ENCODE measurements at regions not wholly inside any gene's neighbourhood (a gene's known extent, or its start where the extent isn't known, plus 50 kb on each side); places are given as distances from the start of the nearest gene placed in this dataset.

GRCh38 chr17:51527225-51527982 is 267.1 kb downstream of the UTP18 start:
- TF ChIP-seq ATF2 (tag by site-specific recombination; IDR thresholded peaks at IDR 0.05; ENCODE audit: low read depth) = no peak
- TF ChIP-seq ZNF2 (tag by site-specific recombination; IDR thresholded peaks at IDR 0.05) = no peak
- TF ChIP-seq ZNF26 (tag by site-specific recombination; IDR thresholded peaks at IDR 0.05) = no peak
- no peak for TF ChIP-seq ZNF398 (tag by site-specific recombination; IDR thresholded peaks at IDR 0.05)
- no peak for TF ChIP-seq ZNF626 (tag by site-specific recombination; IDR thresholded peaks at IDR 0.05)
- TF ChIP-seq BCL6B (tag by site-specific recombination; IDR thresholded peaks at IDR 0.05) = no peak
- no peak for TF ChIP-seq ZBTB17 (tag by site-specific recombination; IDR thresholded peaks at IDR 0.05)
- TF ChIP-seq MZF1 (tag by site-specific recombination; IDR thresholded peaks at IDR 0.05; ENCODE audit: borderline replicate concordance) = no peak
- no peak for TF ChIP-seq ZNF513 (tag by site-specific recombination; IDR thresholded peaks at IDR 0.05)
- no peak for TF ChIP-seq ZNF157 (tag by site-specific recombination; IDR thresholded peaks at IDR 0.05)
- TF ChIP-seq ZNF280D (tag by site-specific recombination; IDR thresholded peaks at IDR 0.05) = no peak
- no peak for TF ChIP-seq ZNF433 (tag by site-specific recombination; IDR thresholded peaks at IDR 0.05; ENCODE audit: low read depth)
- no peak for TF ChIP-seq KLF10 (tag by site-specific recombination; IDR thresholded peaks at IDR 0.05)
- no peak for TF ChIP-seq ZNF423 (tag by site-specific recombination; IDR thresholded peaks at IDR 0.05)
- TF ChIP-seq HIC1 (tag by site-specific recombination; IDR thresholded peaks at IDR 0.05) = no peak
- no peak for TF ChIP-seq KLF7 (tag by site-specific recombination; IDR thresholded peaks at IDR 0.05; ENCODE audit: borderline replicate concordance)
- no peak for TF ChIP-seq ZSCAN5A (tag by site-specific recombination; IDR thresholded peaks at IDR 0.05)
- TF ChIP-seq YY1 (tag by site-specific recombination; IDR thresholded peaks at IDR 0.05) = no peak
- TF ChIP-seq ZBTB7A (tag by site-specific recombination; IDR thresholded peaks at IDR 0.05; ENCODE audit: low read depth) = no peak
- TF ChIP-seq ZNF214 (tag by site-specific recombination; IDR thresholded peaks at IDR 0.05; ENCODE audit: borderline replicate concordance) = no peak
- H3K27ac ChIP-seq (ENCODE audit: extremely low read depth, low read depth, low read length) = no peak overlapping the region
- H3K9me3 ChIP-seq (ENCODE audit: control insufficient read depth, insufficient read depth, low read depth, low read length) = no peaks in the 10 kb centered on the region
- no peaks in the 10 kb centered on the region for H3K36me3 ChIP-seq (ENCODE audit: control insufficient read depth in 2 of 2, insufficient read depth in 1 of 2, low read length in 2 of 2)
- CTCF ChIA-PET = interaction anchor here (0.7 to 1.2 kb wide), 2 partner anchors 9 to 140 kb away, joined by 3 to 5 read pairs; no protein-coding TSS in a partner anchor
- POLR2A ChIA-PET = no interaction called here
- no peak overlapping the region for H3K4me3 ChIP-seq (ENCODE audit: low read depth, low read length)
- no peaks in the 10 kb centered on the region for H3K4me1 ChIP-seq (ENCODE audit: control insufficient read depth, insufficient read depth, low read length)
